ENCODE measurements at regions not wholly inside any gene's neighbourhood (a gene's known extent, or its start where the extent isn't known, plus 50 kb on each side); places are given as distances from the start of the nearest gene placed in this dataset.

DNA sequence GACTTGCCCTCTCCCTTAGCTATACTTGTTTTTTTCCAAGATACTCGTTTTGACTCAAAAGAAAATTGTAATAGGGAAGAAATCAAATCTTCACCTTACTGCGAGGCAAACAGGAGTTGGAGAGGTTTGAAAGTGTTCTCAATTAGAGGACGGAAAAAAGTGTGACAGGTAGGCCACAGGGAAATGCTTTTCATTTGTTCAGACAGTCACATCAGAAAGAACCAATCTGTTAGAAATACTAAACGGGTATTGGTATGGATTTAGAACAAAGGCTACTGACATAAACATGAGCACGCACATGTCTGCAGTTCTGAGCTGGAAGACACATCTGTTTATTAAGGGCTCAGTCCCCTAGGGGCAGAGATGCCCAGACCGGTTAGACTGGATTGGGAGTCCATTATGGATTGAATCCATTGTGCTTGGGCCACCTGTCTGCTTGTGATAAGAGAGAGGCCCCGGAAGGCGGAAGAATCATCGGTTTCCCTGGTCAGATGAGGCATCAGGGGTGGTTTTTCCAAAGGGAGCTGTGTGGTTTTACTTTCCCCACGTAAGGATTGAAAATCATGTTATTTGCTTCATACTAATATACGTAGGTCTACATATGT lies 220.9 kb upstream of the MYLIP start:
- H3K4me2 ChIP-seq: peak overlapping the region; percentile 61
- TF ChIP-seq, protein P1, sequence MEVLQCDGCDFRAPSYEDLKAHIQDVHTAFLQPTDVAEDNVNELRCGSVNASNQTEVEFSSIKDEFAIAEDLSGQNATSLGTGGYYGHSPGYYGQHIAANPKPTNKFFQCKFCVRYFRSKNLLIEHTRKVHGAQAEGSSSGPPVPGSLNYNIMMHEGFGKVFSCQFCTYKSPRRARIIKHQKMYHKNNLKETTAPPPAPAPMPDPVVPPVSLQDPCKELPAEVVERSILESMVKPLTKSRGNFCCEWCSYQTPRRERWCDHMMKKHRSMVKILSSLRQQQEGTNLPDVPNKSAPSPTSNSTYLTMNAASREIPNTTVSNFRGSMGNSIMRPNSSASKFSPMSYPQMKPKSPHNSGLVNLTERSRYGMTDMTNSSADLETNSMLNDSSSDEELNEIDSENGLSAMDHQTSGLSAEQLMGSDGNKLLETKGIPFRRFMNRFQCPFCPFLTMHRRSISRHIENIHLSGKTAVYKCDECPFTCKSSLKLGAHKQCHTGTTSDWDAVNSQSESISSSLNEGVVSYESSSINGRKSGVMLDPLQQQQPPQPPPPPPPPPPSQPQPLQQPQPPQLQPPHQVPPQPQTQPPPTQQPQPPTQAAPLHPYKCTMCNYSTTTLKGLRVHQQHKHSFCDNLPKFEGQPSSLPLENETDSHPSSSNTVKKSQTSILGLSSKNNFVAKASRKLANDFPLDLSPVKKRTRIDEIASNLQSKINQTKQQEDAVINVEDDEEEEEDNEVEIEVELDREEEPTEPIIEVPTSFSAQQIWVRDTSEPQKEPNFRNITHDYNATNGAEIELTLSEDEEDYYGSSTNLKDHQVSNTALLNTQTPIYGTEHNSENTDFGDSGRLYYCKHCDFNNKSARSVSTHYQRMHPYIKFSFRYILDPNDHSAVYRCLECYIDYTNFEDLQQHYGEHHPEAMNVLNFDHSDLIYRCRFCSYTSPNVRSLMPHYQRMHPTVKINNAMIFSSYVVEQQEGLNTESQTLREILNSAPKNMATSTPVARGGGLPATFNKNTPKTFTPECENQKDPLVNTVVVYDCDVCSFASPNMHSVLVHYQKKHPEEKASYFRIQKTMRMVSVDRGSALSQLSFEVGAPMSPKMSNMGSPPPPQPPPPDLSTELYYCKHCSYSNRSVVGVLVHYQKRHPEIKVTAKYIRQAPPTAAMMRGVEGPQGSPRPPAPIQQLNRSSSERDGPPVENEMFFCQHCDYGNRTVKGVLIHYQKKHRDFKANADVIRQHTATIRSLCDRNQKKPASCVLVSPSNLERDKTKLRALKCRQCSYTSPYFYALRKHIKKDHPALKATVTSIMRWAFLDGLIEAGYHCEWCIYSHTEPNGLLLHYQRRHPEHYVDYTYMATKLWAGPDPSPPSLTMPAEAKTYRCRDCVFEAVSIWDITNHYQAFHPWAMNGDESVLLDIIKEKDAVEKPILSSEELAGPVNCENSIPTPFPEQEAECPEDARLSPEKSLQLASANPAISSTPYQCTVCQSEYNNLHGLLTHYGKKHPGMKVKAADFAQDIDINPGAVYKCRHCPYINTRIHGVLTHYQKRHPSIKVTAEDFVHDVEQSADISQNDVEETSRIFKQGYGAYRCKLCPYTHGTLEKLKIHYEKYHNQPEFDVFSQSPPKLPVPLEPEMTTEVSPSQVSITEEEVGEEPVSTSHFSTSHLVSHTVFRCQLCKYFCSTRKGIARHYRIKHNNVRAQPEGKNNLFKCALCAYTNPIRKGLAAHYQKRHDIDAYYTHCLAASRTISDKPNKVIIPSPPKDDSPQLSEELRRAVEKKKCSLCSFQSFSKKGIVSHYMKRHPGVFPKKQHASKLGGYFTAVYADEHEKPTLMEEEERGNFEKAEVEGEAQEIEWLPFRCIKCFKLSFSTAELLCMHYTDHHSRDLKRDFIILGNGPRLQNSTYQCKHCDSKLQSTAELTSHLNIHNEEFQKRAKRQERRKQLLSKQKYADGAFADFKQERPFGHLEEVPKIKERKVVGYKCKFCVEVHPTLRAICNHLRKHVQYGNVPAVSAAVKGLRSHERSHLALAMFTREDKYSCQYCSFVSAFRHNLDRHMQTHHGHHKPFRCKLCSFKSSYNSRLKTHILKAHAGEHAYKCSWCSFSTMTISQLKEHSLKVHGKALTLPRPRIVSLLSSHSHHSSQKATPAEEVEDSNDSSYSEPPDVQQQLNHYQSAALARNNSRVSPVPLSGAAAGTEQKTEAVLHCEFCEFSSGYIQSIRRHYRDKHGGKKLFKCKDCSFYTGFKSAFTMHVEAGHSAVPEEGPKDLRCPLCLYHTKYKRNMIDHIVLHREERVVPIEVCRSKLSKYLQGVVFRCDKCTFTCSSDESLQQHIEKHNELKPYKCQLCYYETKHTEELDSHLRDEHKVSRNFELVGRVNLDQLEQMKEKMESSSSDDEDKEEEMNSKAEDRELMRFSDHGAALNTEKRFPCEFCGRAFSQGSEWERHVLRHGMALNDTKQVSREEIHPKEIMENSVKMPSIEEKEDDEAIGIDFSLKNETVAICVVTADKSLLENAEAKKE (CRISPR knock-in tag; IDR thresholded peaks at IDR 0.05): no peak
- TF ChIP-seq ZNF331 (CRISPR knock-in tag; IDR thresholded peaks at IDR 0.05; ENCODE audit: low read depth): no peak
- TF ChIP-seq EZH2 (IDR thresholded peaks at IDR 0.05; ENCODE audit: low read depth, unreplicated experiment): no peak
- TF ChIP-seq JUNB (IDR thresholded peaks at IDR 0.05; ENCODE audit: unreplicated experiment): no peak
- no peak for TF ChIP-seq ZNF114 (CRISPR knock-in tag; IDR thresholded peaks at IDR 0.05)
- TF ChIP-seq, protein P2, sequence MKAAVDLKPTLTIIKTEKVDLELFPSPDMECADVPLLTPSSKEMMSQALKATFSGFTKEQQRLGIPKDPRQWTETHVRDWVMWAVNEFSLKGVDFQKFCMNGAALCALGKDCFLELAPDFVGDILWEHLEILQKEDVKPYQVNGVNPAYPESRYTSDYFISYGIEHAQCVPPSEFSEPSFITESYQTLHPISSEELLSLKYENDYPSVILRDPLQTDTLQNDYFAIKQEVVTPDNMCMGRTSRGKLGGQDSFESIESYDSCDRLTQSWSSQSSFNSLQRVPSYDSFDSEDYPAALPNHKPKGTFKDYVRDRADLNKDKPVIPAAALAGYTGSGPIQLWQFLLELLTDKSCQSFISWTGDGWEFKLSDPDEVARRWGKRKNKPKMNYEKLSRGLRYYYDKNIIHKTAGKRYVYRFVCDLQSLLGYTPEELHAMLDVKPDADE (IDR thresholded peaks at IDR 0.05): no peak
- TF ChIP-seq, protein P3, sequence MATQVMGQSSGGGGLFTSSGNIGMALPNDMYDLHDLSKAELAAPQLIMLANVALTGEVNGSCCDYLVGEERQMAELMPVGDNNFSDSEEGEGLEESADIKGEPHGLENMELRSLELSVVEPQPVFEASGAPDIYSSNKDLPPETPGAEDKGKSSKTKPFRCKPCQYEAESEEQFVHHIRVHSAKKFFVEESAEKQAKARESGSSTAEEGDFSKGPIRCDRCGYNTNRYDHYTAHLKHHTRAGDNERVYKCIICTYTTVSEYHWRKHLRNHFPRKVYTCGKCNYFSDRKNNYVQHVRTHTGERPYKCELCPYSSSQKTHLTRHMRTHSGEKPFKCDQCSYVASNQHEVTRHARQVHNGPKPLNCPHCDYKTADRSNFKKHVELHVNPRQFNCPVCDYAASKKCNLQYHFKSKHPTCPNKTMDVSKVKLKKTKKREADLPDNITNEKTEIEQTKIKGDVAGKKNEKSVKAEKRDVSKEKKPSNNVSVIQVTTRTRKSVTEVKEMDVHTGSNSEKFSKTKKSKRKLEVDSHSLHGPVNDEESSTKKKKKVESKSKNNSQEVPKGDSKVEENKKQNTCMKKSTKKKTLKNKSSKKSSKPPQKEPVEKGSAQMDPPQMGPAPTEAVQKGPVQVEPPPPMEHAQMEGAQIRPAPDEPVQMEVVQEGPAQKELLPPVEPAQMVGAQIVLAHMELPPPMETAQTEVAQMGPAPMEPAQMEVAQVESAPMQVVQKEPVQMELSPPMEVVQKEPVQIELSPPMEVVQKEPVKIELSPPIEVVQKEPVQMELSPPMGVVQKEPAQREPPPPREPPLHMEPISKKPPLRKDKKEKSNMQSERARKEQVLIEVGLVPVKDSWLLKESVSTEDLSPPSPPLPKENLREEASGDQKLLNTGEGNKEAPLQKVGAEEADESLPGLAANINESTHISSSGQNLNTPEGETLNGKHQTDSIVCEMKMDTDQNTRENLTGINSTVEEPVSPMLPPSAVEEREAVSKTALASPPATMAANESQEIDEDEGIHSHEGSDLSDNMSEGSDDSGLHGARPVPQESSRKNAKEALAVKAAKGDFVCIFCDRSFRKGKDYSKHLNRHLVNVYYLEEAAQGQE (IDR thresholded peaks at IDR 0.05; ENCODE audit: unreplicated experiment): no peak
- no peak for TF ChIP-seq EZH2phosphoT487 (IDR thresholded peaks at IDR 0.05; ENCODE audit: unreplicated experiment)
- no peak for TF ChIP-seq NANOG (IDR thresholded peaks at IDR 0.05; ENCODE audit: borderline replicate concordance)
- TF ChIP-seq, protein P4, sequence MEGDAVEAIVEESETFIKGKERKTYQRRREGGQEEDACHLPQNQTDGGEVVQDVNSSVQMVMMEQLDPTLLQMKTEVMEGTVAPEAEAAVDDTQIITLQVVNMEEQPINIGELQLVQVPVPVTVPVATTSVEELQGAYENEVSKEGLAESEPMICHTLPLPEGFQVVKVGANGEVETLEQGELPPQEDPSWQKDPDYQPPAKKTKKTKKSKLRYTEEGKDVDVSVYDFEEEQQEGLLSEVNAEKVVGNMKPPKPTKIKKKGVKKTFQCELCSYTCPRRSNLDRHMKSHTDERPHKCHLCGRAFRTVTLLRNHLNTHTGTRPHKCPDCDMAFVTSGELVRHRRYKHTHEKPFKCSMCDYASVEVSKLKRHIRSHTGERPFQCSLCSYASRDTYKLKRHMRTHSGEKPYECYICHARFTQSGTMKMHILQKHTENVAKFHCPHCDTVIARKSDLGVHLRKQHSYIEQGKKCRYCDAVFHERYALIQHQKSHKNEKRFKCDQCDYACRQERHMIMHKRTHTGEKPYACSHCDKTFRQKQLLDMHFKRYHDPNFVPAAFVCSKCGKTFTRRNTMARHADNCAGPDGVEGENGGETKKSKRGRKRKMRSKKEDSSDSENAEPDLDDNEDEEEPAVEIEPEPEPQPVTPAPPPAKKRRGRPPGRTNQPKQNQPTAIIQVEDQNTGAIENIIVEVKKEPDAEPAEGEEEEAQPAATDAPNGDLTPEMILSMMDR (conservative IDR thresholded peaks at IDR 0.05; ENCODE audit: low read depth in 2 of 2): no peak
- no peak for TF ChIP-seq POLR2AphosphoS5 (IDR thresholded peaks at IDR 0.05; ENCODE audit: low read depth)
- no peak for TF ChIP-seq CREB1 (CRISPR knock-in tag; IDR thresholded peaks at IDR 0.05; ENCODE audit: low read depth)
- no peak for TF ChIP-seq STAT1 (IDR thresholded peaks at IDR 0.05; ENCODE audit: unreplicated experiment)
- no peaks in the 10 kb centered on the region for H3F3A ChIP-seq (replicated peaks; ENCODE audit: low read depth)
- peaks cover 6% of the 10 kb centered on the region; the same call in 2 of the 3 replicates for H3K9me3 Mint-ChIP-seq
- no peak for ATAC-seq
- no peaks in the 10 kb centered on the region; the same call in 1 of the 2 replicates for H3K36me3 ChIP-seq (ENCODE audit: insufficient read depth)
- H3K27ac ChIP-seq (ENCODE audit: low read depth): 0 out of 2 replicates have a peak overlapping the region, but pooled peaks have one; percentile 17
- peak overlapping the region; percentile 48; the same call in 1 of the 2 replicates for H2AFZ ChIP-seq
- no peak overlapping the region for H3K4me3 ChIP-seq
- H3K4me1 ChIP-seq (ENCODE audit: insufficient read depth): peaks cover 84% of the 10 kb centered on the region
- no peaks in the 10 kb centered on the region for H3K79me2 ChIP-seq (replicated peaks; ENCODE audit: insufficient read depth)
- peaks cover 77% of the 10 kb centered on the region for H3K4me1 Mint-ChIP-seq
- no peak overlapping the region for H3K27ac Mint-ChIP-seq
- no peaks in the 10 kb centered on the region for H3K27me3 ChIP-seq (ENCODE audit: insufficient read depth)
- peaks cover 10% of the 10 kb centered on the region; the same call in 1 of the 2 replicates for H3K9me2 ChIP-seq (ENCODE audit: insufficient read depth)
- H3K27me3 Mint-ChIP-seq (ENCODE audit: insufficient read depth, low read depth, poor library complexity): peaks cover 4% of the 10 kb centered on the region
- H3K36me3 Mint-ChIP-seq (ENCODE audit: low read depth): peaks cover 6% of the 10 kb centered on the region; the same call in 2 of the 3 replicates
- DNase-seq (ENCODE audit: low spot score): peak; percentile 44
- no peaks in the 10 kb centered on the region for H4K20me1 ChIP-seq (replicated peaks; ENCODE audit: insufficient read depth)
- no peak overlapping the region; the same call in 2 of the 3 replicates for H3K4me3 Mint-ChIP-seq
